GM23338 (cell line): ENCODE measurements at regions not wholly inside any gene's neighbourhood (a gene's known extent, or its start where the extent isn't known, plus 50 kb on each side); places are given as distances from the start of the nearest gene placed in this dataset.

ENCODE experiments used
- ATAC-seq: fragments of 200-7000 bp; cut with Tn5 transposase; 3 replicates; pipeline ENCODE4 v1.9.1; 2020
- DNase-seq: peaks from one replicate; pipeline ENCODE4 v3.0.0-alpha.2; 2015; ENCODE audit warnings: low spot score
- H2AFZ ChIP-seq: fragments of 200-600 bp; sonication (generic); 2 replicates; pipeline ENCODE4 v1.8.0; 2016; ENCODE audit warnings: antibody characterized with exemption, mild to moderate bottlenecking, moderate library complexity
- H3F3A ChIP-seq: fragments of 200-600 bp; sonication (generic); replicated peaks from 2 replicates; pipeline ENCODE4 v1.8.0; 2017; ENCODE audit warnings: antibody characterized with exemption, mixed run types, low read depth
- H3K27ac ChIP-seq: fragments of 200-600 bp; sonication (generic); 2 replicates; pipeline ENCODE4 v1.6.1; 2016; ENCODE audit warnings: low read depth
- H3K27me3 ChIP-seq: fragments of 200-600 bp; sonication (generic); 2 replicates; pipeline ENCODE4 v1.8.0; 2016; ENCODE audit warnings: mild to moderate bottlenecking, mixed run types, moderate library complexity; ENCODE audit not compliant: insufficient read depth
- H3K36me3 ChIP-seq: fragments of 200-600 bp; sonication (generic); 2 replicates; pipeline ENCODE4 v1.8.0; 2016; ENCODE audit warnings: mild to moderate bottlenecking; ENCODE audit not compliant: insufficient read depth
- H3K4me1 ChIP-seq: fragments of 200-600 bp; sonication (generic); 2 replicates; pipeline ENCODE4 v1.8.0; 2016; ENCODE audit warnings: mild to moderate bottlenecking, moderate library complexity; ENCODE audit not compliant: insufficient read depth
- H3K4me2 ChIP-seq: fragments of 200-600 bp; sonication (generic); 2 replicates; pipeline ENCODE4 v1.7.1; 2017; ENCODE audit warnings: mixed run types
- H3K4me3 ChIP-seq: fragments of 200-600 bp; sonication (generic); 2 replicates; pipeline ENCODE4 v1.6.1; 2016; ENCODE audit warnings: mixed run types
- H3K79me2 ChIP-seq: fragments of 200-600 bp; sonication (generic); replicated peaks from 2 replicates; pipeline ENCODE4 v1.8.0; 2017; ENCODE audit warnings: mild to moderate bottlenecking; ENCODE audit not compliant: insufficient read depth
- H3K9me2 ChIP-seq: fragments of 200-600 bp; sonication (generic); 2 replicates; pipeline ENCODE4 v1.8.0; 2017; ENCODE audit not compliant: insufficient read depth
- H4K20me1 ChIP-seq: fragments of 200-600 bp; sonication (generic); replicated peaks from 2 replicates; pipeline ENCODE4 v1.8.0; 2017; ENCODE audit warnings: mild to moderate bottlenecking; ENCODE audit not compliant: insufficient read depth
- H3K27ac Mint-ChIP-seq: 2 replicates; pipeline ENCODE4 v1.8.0; 2020; ENCODE audit warnings: inconsistent platforms, mild to moderate bottlenecking, moderate library complexity, mixed read lengths
- H3K27me3 Mint-ChIP-seq: 3 replicates; pipeline ENCODE4 v1.8.0; 2022; ENCODE audit warnings: low read depth, mild to moderate bottlenecking, moderate library complexity, mixed read lengths, inconsistent platforms; ENCODE audit not compliant: insufficient read depth, poor library complexity
- H3K36me3 Mint-ChIP-seq: 3 replicates; pipeline ENCODE4 v1.8.0; 2021; ENCODE audit warnings: low read depth, mild to moderate bottlenecking, inconsistent platforms, moderate library complexity, mixed read lengths
- H3K4me1 Mint-ChIP-seq: 3 replicates; pipeline ENCODE4 v1.8.0; 2020; ENCODE audit warnings: mild to moderate bottlenecking, inconsistent platforms, mixed read lengths
- H3K4me3 Mint-ChIP-seq: 3 replicates; pipeline ENCODE4 v1.8.0; 2021; ENCODE audit warnings: moderate library complexity, mild to moderate bottlenecking, inconsistent platforms, mixed read lengths
- H3K9me3 Mint-ChIP-seq: 3 replicates; pipeline ENCODE4 v1.8.0; 2020; ENCODE audit warnings: moderate library complexity, mild to moderate bottlenecking, inconsistent platforms, mixed read lengths
- CREB1 ChIP-seq: fragments of 250-450 bp; sonication (Bioruptor Pico); IDR thresholded peaks from 2 replicates; pipeline ENCODE4 v1.5.0; 2020; ENCODE audit warnings: low read depth, mild to moderate bottlenecking, moderate library complexity
- EZH2phosphoT487 ChIP-seq: fragments of 200-600 bp; sonication (generic); IDR thresholded peaks from one replicate; pipeline ENCODE4 v1.8.1; 2018; ENCODE audit warnings: antibody characterized with exemption; ENCODE audit not compliant: unreplicated experiment
- JUNB ChIP-seq: IDR thresholded peaks from one replicate; pipeline ENCODE4 v1.6.1; 2016; ENCODE audit warnings: antibody characterized with exemption; ENCODE audit not compliant: unreplicated experiment
- NANOG ChIP-seq: IDR thresholded peaks from 2 replicates; pipeline ENCODE4 v1.6.1; 2016; ENCODE audit warnings: antibody characterized with exemption, borderline replicate concordance
- POLR2AphosphoS5 ChIP-seq: IDR thresholded peaks from 2 replicates; pipeline ENCODE4 v1.6.1; 2016; ENCODE audit warnings: antibody characterized with exemption, low read depth
- STAT1 ChIP-seq: IDR thresholded peaks from one replicate; pipeline ENCODE4 v1.6.1; 2016; ENCODE audit warnings: antibody characterized with exemption; ENCODE audit not compliant: unreplicated experiment
- ZNF114 ChIP-seq: fragments of 250-450 bp; sonication (Bioruptor Pico); IDR thresholded peaks from 2 replicates; pipeline ENCODE4 v1.5.0; 2020; ENCODE audit warnings: mild to moderate bottlenecking, moderate library complexity
- ZNF331 ChIP-seq: fragments of 250-450 bp; sonication (Bioruptor Pico); IDR thresholded peaks from 2 replicates; pipeline ENCODE4 v1.5.0; 2020; ENCODE audit warnings: low read depth, mild to moderate bottlenecking, moderate library complexity
- ZNF462 ChIP-seq: fragments of 250-450 bp; sonication (Bioruptor Pico); IDR thresholded peaks from 2 replicates; pipeline ENCODE4 v1.5.0; 2020; ENCODE audit warnings: mild to moderate bottlenecking, moderate library complexity
- TF ChIP-seq, protein P1 (sequence below): IDR thresholded peaks from 2 replicates; pipeline ENCODE4 v1.6.1; 2016; ENCODE audit warnings: antibody characterized with exemption
- TF ChIP-seq, protein P2 (sequence below): IDR thresholded peaks from one replicate; pipeline ENCODE4 v1.6.1; 2018; ENCODE audit warnings: antibody characterized with exemption; ENCODE audit not compliant: unreplicated experiment

GRCh38 chr6:92700411-92700810, 718.9 kb downstream of the EPHA7 start (continued):
- TF ChIP-seq JUNB (no peak), EZH2phosphoT487 (no peak), ZNF462 (CRISPR knock-in tag) (no peak)

GRCh38 chr6:92690997-92691599, 728.3 kb downstream of the EPHA7 start:
- Histone ChIP-seq H3K4me2 (no peak overlapping the region), H3K27me3 (no peaks in the 10 kb centered on the region), H3K36me3 (no peaks in the 10 kb centered on the region), H3K4me3 (no peak overlapping the region), H3K27ac (no peak overlapping the region), H2AFZ (no peak overlapping the region), H3K9me2 (no peaks in the 10 kb centered on the region), H4K20me1 (no peaks in the 10 kb centered on the region), H3K4me1 (no peaks in the 10 kb centered on the region), H3F3A (no peaks in the 10 kb centered on the region), H3K79me2 (no peaks in the 10 kb centered on the region)
- Mint-ChIP-seq H3K36me3 (no peaks in the 10 kb centered on the region), H3K27me3 (no peaks in the 10 kb centered on the region), H3K9me3 (no peaks in the 10 kb centered on the region), H3K4me3 (no peak overlapping the region), H3K4me1 (peaks cover 4% of the 10 kb centered on the region; the same call in 2 of the 3 replicates), H3K27ac (no peak overlapping the region)
- ATAC-seq (no peak), DNase-seq (no peak)
- TF ChIP-seq EZH2phosphoT487 (no peak), POLR2AphosphoS5 (no peak), CREB1 (CRISPR knock-in tag) (no peak), JUNB (no peak), NANOG (no peak), ZNF114 (CRISPR knock-in tag) (no peak), ZNF331 (no peak), STAT1 (no peak)
- TF ChIP-seq, protein P1, sequence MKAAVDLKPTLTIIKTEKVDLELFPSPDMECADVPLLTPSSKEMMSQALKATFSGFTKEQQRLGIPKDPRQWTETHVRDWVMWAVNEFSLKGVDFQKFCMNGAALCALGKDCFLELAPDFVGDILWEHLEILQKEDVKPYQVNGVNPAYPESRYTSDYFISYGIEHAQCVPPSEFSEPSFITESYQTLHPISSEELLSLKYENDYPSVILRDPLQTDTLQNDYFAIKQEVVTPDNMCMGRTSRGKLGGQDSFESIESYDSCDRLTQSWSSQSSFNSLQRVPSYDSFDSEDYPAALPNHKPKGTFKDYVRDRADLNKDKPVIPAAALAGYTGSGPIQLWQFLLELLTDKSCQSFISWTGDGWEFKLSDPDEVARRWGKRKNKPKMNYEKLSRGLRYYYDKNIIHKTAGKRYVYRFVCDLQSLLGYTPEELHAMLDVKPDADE: no peak
- TF ChIP-seq, protein P2, sequence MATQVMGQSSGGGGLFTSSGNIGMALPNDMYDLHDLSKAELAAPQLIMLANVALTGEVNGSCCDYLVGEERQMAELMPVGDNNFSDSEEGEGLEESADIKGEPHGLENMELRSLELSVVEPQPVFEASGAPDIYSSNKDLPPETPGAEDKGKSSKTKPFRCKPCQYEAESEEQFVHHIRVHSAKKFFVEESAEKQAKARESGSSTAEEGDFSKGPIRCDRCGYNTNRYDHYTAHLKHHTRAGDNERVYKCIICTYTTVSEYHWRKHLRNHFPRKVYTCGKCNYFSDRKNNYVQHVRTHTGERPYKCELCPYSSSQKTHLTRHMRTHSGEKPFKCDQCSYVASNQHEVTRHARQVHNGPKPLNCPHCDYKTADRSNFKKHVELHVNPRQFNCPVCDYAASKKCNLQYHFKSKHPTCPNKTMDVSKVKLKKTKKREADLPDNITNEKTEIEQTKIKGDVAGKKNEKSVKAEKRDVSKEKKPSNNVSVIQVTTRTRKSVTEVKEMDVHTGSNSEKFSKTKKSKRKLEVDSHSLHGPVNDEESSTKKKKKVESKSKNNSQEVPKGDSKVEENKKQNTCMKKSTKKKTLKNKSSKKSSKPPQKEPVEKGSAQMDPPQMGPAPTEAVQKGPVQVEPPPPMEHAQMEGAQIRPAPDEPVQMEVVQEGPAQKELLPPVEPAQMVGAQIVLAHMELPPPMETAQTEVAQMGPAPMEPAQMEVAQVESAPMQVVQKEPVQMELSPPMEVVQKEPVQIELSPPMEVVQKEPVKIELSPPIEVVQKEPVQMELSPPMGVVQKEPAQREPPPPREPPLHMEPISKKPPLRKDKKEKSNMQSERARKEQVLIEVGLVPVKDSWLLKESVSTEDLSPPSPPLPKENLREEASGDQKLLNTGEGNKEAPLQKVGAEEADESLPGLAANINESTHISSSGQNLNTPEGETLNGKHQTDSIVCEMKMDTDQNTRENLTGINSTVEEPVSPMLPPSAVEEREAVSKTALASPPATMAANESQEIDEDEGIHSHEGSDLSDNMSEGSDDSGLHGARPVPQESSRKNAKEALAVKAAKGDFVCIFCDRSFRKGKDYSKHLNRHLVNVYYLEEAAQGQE: no peak
